GM18502 (cell line): ENCODE measurements at regions not wholly inside any gene's neighbourhood (a gene's known extent, or its start where the extent isn't known, plus 50 kb on each side); places are given as distances from the start of the nearest gene placed in this dataset.
"Not testable (repeated sequence)": the region's sequence is repeated elsewhere in the genome, so short reads cannot be mapped to it uniquely, and the experiment has no call there.

Experiments used
- ATAC-seq: cut with Tn5 transposase; IDR thresholded peaks from one replicate; pipeline ENCODE4 v1.9.1; 2021; ENCODE audit warnings: mild to moderate bottlenecking; ENCODE audit not compliant: unreplicated experiment, poor library complexity

DNA sequence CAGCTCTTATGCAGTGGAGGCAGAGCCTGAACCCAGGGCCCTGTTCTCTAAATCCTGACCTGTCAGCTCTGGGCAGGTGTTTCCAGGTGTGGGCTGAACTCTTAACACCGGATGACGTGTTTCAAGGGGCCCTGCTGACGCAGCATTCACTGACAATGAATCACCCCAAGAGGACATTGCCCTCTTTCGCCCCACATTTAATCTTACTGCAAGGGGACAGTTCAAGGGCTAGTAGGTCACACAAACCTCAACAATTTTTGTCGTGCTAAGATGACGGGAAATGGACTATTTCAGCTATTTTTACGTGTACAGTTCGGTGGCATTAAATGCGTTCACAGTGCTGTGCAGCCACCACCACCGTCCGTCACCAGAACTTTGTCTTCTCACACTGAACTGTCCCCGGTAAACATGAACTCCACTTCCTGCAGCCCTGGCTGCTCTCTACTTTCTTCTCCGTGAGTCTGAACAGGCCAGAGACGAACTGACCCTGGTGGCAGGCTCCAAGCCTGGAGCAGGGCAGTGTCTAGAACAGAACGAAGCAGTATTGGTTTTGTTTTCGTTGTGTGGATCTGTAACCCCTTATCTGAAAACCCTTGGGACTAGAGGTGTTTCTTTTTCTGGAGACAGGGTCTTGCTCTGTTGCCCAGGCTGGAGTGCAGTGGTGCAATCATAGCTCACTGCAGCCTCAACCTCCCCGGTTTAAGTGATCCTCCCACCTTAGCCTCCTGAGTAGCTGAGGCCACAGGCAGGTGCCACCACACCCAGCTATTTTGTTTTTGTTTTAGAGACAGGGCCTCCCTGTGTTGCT lies 88.4 kb upstream of the CIBAR2 start:
- ATAC-seq = no peak

DNA sequence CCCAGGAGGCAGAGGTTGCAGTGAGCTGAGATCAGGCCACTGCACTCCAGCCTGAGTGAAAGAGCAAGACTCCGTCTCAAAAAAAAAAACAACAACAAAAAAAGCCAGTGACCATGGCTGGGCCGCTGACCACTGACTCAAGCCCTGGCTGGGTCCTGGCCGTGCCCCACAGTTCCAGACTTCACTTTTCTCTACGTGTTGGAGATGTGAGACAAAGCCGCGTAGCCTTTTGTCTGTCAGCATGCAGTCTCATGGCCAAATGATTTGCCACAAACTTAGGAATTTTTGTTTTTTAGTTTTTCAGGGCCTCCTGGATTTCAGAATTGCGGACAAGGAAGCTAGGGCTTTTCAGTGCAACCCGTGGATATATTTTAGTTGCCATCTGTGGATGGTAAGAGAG lies 89.3 kb upstream of the CIBAR2 start:
- ATAC-seq = no peak

DNA sequence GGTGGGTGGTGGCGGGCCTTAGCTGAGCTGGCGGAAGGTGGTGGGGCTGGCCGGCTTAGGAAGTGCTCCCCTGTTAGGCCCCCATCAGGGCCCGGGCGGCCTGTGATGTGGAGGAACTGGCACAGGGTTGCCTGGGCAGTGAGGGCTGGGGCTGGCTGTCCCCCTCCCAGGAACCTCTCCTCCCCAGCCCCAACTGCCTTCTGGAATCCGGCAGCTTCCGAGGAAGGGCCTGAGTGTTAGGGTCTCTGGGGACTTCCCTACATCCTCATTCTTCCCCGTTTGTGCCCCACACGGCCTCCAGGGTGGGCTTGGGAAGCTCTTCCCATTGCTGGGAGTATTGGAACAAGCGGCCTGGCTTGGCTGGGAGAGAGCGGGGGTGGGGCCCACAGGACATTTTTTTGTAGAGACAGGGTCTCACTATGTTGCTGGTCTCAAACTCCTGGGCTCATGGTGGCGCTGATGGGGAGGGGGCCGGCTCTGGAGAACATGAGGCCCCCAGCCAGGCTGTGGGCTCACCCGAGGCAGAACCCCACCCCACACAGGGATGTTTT lies 89.9 kb upstream of the CIBAR2 start:
- ATAC-seq = no peak

DNA sequence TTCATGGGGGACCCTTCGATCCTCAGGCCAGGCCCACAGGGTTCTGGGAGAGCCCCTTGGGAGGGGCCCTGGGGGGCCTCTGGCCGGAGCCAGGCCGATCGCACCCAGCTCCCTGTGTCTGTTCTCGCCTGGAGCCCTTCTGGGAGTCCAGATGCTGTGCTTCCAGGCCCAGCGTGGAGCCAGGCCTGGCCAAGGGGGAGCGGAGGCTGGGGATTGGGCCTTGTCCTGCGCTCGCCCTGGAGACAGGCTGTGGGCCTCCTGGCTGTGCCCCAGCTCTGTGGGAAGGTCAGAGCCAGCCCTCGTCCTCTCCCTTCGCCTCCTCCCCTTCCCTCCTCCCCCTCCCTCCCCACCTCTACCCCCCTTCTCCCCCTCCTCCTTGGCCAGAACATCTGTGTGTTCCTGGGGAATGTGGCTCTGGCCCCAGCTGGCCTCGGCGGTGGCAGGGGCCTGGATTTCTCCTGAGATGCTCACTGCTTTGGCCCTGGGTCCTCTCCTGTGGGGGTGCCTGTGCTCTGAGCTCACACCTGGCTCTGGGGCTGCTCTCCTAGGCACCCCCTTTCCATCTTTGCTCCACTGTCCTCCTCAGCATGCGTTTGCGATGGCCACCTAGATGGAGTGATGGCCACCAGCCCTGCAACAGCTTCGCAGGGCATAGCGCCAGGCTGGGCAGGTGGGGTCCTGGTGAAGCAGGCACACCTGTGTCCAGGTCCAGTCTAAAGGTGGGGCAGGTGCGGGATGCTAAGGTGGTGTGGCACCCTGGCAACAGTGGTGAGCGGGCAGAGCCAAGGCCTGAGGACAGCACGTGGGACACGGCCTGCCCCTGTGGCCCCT lies 90.6 kb upstream of the CIBAR2 start:
- ATAC-seq = no peak

DNA sequence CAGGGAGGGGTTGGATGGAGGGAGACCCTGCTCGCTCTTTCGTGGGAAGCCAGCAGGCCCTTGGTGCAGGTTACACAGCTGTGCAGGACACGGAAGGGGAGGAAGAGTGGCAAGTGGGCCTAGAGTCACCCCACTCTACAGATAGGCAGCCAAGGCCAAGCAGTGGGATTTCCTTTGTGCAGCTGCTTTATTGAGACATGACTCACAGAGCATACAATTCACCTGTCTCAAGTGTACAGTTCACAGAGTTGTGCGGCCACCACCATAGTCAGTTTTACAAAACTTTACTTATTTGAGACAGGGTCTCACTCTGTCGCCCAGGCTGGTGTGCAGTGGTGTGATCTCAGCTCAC lies 91.2 kb upstream of the CIBAR2 start:
- ATAC-seq = no peak

- no peak for ATAC-seq
These were observed 92.2 kb upstream of the CIBAR2 start for GRCh38 chr16:85204242-85205010.

DNA sequence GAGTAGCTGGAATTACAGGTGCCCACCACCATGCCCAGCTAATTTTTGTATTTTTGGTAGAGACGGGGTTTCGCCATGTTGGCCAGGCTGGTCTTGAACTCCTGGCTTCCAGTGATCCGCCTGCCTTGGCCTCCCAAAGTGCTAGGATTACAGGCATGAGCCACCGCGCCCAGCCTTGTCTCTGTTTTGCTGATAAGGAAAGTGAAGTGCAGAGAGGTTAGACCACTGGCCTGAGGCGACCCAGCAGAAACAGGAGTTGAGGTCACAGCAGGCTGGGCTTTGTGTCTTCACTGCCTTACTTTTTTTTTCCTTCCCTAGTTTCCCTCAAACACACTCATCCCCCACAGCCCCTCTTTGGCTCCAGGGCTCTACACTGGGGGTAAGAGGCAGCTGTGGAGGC lies 93.0 kb upstream of the CIBAR2 start:
- ATAC-seq = not testable (repeated sequence)

DNA sequence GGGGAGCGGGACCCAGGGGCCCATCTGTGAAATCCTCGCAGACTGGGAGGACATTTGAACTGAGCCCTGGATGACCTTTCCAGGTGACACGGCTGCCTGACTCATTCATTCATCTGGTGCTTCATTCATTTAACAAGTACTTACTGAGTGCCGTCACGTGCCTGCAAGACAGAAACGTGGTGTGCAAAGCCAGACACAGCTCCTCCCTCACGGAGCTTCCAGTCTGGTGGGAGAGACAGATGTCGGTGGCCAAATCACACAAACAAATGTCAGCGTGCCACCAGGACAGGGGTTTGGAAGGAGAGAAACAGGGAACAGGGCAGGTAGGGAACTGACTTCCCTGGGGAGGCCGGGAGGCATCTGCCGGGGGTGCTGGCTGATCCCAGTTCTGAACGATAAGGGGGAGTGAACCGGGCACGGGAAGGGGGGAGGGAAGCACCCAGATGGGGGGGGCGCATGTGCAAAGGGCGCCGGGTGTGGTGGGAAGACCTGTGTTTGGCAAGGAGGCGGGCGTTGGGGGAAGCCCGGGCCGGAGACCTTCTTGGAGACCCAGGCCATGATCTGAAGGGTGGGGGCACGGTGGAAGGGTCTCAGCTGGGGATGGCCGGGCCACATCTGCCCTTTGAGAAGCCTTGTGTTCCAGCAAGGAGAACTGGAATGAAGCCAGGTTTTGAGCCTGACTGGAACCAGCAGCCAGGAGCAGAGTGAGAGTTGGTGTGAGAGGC lies 93.6 kb upstream of the CIBAR2 start:
- no peak for ATAC-seq

DNA sequence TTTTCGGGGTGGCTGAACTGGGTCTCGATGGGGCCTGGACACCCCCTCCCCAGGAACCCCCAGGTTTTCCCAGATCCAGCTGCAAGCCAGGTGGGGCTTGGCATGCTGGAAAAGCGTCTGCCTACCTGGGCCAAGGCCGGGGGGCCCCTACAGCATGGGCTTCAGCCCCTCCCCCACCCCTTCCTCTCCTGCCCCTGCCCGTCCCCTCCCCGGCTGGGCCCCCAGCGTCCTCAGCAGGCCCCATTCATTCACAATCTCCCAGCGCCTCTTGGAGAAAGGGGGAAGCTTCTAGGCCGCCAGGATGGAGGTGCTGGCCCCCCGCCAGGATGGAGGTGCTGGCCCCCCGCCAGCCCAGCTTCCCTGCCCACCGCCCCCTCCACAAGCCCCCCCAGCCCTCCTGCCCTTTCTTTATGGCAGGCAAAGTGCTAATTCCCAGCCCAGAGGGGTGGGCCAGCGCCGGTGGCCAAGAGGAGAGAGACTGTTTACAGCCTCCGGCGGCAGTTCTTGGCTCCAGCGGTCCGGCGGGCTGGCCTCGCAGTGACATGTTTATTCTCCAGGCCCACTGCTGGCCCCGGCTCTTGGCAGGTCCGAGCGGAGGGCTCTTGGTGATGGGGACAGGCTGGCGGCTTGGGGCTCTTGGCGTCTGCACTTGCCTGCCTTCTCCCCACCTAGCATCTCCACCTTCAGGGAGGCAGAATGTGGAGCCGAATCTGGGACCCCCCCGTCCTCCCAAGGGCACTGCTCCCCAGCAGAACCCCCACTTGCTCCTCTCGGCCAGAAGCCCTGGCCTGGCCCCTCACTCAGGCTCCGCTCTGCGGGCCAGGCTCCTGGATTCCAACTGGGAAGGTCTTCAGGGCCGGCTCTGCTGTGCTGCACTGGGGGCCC lies 94.4 kb upstream of the CIBAR2 start:
- no peak for ATAC-seq

DNA sequence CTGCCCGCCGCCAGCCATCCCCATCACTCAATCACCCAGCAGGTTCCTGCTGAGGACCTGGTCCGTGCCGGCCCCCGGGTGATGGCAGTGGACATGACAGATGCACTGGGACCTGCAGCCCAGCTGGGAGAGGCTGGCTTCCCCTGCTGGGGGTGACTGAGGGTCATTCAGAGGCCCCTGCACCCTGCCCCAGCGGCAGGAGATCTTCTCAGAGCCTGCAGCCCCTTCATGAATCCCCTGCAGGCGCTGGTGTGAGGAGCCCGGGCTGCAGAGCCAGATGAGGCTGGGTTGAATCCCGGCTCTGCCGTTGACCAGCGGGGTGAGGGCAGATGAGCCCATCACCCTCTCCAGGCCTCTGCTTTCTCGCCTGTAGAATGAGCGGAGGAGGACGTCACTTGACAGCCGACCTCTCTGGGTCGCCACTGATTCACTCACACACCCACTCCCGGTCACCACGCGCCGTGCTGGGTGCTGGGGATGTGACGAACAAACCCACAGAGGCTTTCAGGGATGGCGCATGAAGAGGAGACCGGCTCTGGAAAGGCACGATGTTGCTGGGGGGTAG lies 95.2 kb upstream of the CIBAR2 start:
- ATAC-seq = no peak

GRCh38 chr16:85208181-85208580 lies 95.9 kb upstream of the CIBAR2 start:
- ATAC-seq = no peak

- ATAC-seq = no peak
These were observed 96.6 kb upstream of the CIBAR2 start for GRCh38 chr16:85208643-85209520.

DNA sequence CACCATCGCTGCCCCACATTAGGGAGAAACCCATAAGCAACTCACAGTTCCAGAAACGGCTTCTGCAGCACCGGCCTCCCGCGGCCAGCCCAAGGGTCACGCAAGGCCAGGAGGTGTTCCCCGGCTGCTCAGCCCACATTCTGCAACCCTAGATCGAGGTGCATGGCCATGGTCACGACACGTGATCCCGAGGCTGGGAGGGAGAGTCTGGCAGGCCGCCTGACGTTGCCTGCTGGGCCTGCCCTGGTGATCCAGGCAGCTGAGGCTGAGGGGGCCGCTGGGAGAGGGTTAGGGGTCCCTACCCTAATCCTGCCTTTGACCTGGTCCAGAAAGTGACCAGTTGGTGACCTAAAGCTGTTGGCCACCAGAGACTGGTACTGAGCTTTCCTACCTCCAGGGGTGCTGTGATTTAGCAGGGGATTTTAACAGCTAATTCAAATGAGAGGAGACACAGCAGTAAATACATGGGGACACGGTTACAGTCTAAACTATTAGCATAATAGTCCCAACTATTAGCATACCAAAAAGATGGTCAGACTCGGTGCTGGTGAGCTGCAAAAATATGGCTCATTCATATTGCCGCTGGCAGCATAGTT lies 97.4 kb upstream of the CIBAR2 start:
- ATAC-seq = no peak

- no peak for ATAC-seq
These were observed 98.3 kb upstream of the CIBAR2 start for GRCh38 chr16:85210423-85211169.

GRCh38 chr16:85211271-85211801 lies 99.1 kb upstream of the CIBAR2 start:
- ATAC-seq = no peak

DNA sequence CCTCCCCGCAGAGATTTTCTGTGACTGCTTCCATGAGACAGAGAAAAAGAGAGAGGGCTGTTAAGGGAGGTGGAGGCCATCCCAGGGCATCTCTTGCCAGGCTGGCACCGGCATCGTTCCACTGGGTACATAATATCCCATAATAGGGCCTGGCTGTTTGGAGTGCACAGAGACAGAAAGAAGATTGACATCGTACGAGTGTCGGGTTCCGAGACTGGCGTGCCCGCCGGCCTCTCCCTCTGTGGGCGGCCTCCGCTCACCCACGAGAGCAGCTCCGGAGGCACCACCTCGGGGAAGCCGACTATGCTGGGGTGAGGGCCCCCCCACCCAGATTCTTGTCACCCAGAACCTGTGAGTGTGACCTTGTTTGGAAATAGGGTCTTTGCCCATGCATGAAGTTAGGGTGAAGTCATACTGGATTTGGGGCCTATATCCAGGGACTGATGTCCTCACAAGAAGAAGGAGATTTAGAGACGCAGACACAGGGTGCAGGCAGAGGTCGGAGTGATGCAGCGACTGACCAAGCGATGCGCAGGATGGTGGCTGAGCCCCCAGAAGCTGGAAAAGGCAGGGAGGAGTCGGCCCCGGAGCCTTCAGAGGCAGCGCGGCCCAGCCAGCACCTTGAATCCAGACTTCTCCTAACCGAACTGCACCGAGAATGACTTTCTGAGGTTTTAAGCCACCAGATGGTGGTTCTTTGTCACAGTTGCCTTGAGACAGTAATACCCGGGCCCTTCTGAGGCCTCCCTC lies 101.8 kb upstream of the CIBAR2 start:
- ATAC-seq = no peak
